HG03439 (cell line): ENCODE measurements at regions not wholly inside any gene's neighbourhood (a gene's known extent, or its start where the extent isn't known, plus 50 kb on each side); places are given as distances from the start of the nearest gene placed in this dataset.
"Not testable (repeated sequence)": the region's sequence is repeated elsewhere in the genome, so short reads cannot be mapped to it uniquely, and the experiment has no call there.

Experiments
- ATAC-seq: cut with Tn5 transposase; IDR thresholded peaks from one replicate; pipeline ENCODE4 v1.9.1; 2021; ENCODE audit warnings: mild to moderate bottlenecking, moderate library complexity; ENCODE audit not compliant: unreplicated experiment

- ATAC-seq = no peak
These were observed 61.2 kb upstream of the TMTC2 start for GRCh38 chr12:82625523-82625922.

GRCh38 chr12:82627799-82628198 lies 58.9 kb upstream of the TMTC2 start:
- ATAC-seq = no peak

GRCh38 chr12:82634495-82635258 lies 52.0 kb upstream of the TMTC2 start:
- ATAC-seq = not testable (repeated sequence)

GRCh38 chr12:82635263-82635662 lies 51.4 kb upstream of the TMTC2 start:
- no peak for ATAC-seq
